ENCODE measurements at regions not wholly inside any gene's neighbourhood (a gene's known extent, or its start where the extent isn't known, plus 50 kb on each side); places are given as distances from the start of the nearest gene placed in this dataset.

GRCh38 chr3:170727754-170728153 lies 141.9 kb upstream of the SLC7A14 start:
- Histone ChIP-seq H3K4me2 (ENCODE audit: insufficient read depth, low read length) (no peak overlapping the region), H3K4me1 (ENCODE audit: control insufficient read depth, extremely low read depth, insufficient read depth, low read length) (peaks cover 22% of the 10 kb centered on the region), H3K9me3 (replicated peaks; ENCODE audit: control insufficient read depth, insufficient read depth, low read length) (no peaks in the 10 kb centered on the region), H3K27me3 (ENCODE audit: control insufficient read depth in 2 of 2, insufficient read depth in 2 of 2, low read length in 2 of 2) (no peaks in the 10 kb centered on the region), H3K36me3 (ENCODE audit: control insufficient read depth in 2 of 2, extremely low read depth in 1 of 2, insufficient read depth in 2 of 2, low read length in 2 of 2) (no peaks in the 10 kb centered on the region), H4K20me1 (replicated peaks; ENCODE audit: control insufficient read depth, extremely low read depth, insufficient read depth, low read length) (no peaks in the 10 kb centered on the region), H3K9ac (replicated peaks; ENCODE audit: extremely low read depth, insufficient read depth, low read length) (peak overlapping the region; percentile 10), H3K9me1 (replicated peaks; ENCODE audit: control insufficient read depth, extremely low read depth, insufficient read depth, low read length) (no peaks in the 10 kb centered on the region), H3K79me2 (ENCODE audit: control insufficient read depth, insufficient read depth, low read length) (no peaks in the 10 kb centered on the region), H3K27ac (ENCODE audit: insufficient read depth, low read depth, low read length) (peak overlapping the region; percentile 89), H3K4me3 (replicated peaks in 1 of 3; ENCODE audit: insufficient read depth in 1 of 3, low read depth in 1 of 3, low read length in 3 of 3) (no peak overlapping the region), H2AFZ (ENCODE audit: low read depth, low read length) (peak overlapping the region; percentile 62)
- intact Hi-C loops (cut with micrococcal nuclease), result loop anchor here (2.0 kb wide), 1 partner anchor 75 kb away; no protein-coding TSS in a partner anchor
- ChIA-PET POLR2A (no interaction called here), CTCF (interaction anchor here (1.5 to 2.1 kb wide), 2 partner anchors 20 to 84 kb away, joined by 3 to 7 read pairs; no protein-coding TSS in a partner anchor)
- dilution Hi-C loops (cut with MboI; ENCODE audit: extremely low pct_ligation_motif_present, low sequenced_read_pairs), result no loop called here
- no TSS peak for BruUV-seq (replicated peaks)
- no peak for TF ChIP-seq EZH2 (IDR thresholded peaks at IDR 0.05; ENCODE audit: borderline replicate concordance, low read depth, low read length, severe bottlenecking)
- no peak for TF ChIP-seq FOS (IDR thresholded peaks at IDR 0.05; ENCODE audit: borderline replicate concordance, insufficient read depth, low read length)
- no peak for TF ChIP-seq POLR2AphosphoS5 (IDR thresholded peaks at IDR 0.05; ENCODE audit: insufficient read depth, low read depth, low read length)
- no peak for TF ChIP-seq MYC (IDR thresholded peaks at IDR 0.05; ENCODE audit: low read depth, low read length)
- TF ChIP-seq MAX (IDR thresholded peaks at IDR 0.05; ENCODE audit: insufficient read depth, insufficient read length), result no peak
- no peak for TF ChIP-seq POLR2A (IDR thresholded peaks at IDR 0.05; ENCODE audit: low read depth, low read length)
- no peak for TF ChIP-seq JUN (IDR thresholded peaks at IDR 0.05; ENCODE audit: borderline replicate concordance, insufficient read depth, insufficient read length, low read depth)
- TF ChIP-seq GATA2 (IDR thresholded peaks at IDR 0.05; ENCODE audit: insufficient read depth, insufficient read length, low read depth, low read length), result no peak
- TF ChIP-seq CTCF (IDR thresholded peaks at IDR 0.05; ENCODE audit: extremely low read depth in 1 of 2, insufficient read depth in 1 of 2, low read depth in 1 of 2, low read length in 2 of 2), result no peak
- FAIRE-seq, result no peak
- no peak for DNase-seq (ENCODE audit: low read depth, low spot score)
